Transverse colon (tissue), 4 donors: ENCODE measurements at regions not wholly inside any gene's neighbourhood (a gene's known extent, or its start where the extent isn't known, plus 50 kb on each side); places are given as distances from the start of the nearest gene placed in this dataset.

Experiments used
- EP300 ChIP-seq: sonication (generic); formaldehyde crosslinking; IDR thresholded peaks from one replicate; pipeline ENCODE4 v1.6.1; 2017; ENCODE audit warnings: antibody characterized with exemption, low read depth
- POLR2A ChIP-seq: fragments of 450-650 bp; IDR thresholded peaks from one replicate; pipeline ENCODE4 v1.6.1; 2016; ENCODE audit warnings: antibody characterized with exemption, mild to moderate bottlenecking, moderate library complexity
- POLR2AphosphoS5 ChIP-seq, 3 donors: sonication (generic); formaldehyde crosslinking; IDR thresholded peaks; one replicate each; pipeline ENCODE4 v1.6.1; 2016; ENCODE audit warnings: antibody characterized with exemption in 3 of 3
- TF ChIP-seq, protein P1 (sequence below), 5 experiments: fragments of 200-600 bp in 3 of 5; fragments of 450-650 bp in 2 of 5; sonication (generic) in 3 of 5; IDR thresholded peaks; 1 replicate in 2 of 5; 2 replicates in 3 of 5; pipeline ENCODE4 v1.5.1; 2016 to 2017; ENCODE audit warnings: antibody characterized with exemption in 5 of 5, inconsistent platforms in 3 of 5, mild to moderate bottlenecking in 2 of 5, moderate library complexity in 1 of 5

DNA sequence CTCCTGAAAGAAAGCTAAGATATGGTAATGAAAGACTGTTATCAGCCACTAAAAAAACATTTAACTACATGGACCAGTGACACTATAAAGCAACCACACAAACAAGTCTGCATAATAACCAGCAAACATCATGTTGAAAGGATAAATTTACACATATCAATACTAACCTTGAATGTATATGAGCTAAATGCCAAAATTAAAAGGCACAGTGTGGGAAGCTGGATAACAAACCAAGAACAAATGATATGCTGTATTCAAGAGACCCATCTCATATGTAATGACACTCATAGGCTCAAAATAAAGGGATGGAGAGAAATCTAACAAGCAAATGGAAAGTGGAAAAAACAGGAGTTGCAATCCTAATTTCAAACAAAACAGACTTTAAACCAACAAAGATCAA is 213.1 kb upstream of the CDH2 start:
- no peak for TF ChIP-seq POLR2A
- TF ChIP-seq EP300, result no peak
- TF ChIP-seq, protein P1, sequence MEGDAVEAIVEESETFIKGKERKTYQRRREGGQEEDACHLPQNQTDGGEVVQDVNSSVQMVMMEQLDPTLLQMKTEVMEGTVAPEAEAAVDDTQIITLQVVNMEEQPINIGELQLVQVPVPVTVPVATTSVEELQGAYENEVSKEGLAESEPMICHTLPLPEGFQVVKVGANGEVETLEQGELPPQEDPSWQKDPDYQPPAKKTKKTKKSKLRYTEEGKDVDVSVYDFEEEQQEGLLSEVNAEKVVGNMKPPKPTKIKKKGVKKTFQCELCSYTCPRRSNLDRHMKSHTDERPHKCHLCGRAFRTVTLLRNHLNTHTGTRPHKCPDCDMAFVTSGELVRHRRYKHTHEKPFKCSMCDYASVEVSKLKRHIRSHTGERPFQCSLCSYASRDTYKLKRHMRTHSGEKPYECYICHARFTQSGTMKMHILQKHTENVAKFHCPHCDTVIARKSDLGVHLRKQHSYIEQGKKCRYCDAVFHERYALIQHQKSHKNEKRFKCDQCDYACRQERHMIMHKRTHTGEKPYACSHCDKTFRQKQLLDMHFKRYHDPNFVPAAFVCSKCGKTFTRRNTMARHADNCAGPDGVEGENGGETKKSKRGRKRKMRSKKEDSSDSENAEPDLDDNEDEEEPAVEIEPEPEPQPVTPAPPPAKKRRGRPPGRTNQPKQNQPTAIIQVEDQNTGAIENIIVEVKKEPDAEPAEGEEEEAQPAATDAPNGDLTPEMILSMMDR (IDR thresholded peaks at IDR 0.05), result no peak
- TF ChIP-seq POLR2AphosphoS5 (IDR thresholded peaks at IDR 0.05), result no peak
